ENCODE measurements at regions not wholly inside any gene's neighbourhood (a gene's known extent, or its start where the extent isn't known, plus 50 kb on each side); places are given as distances from the start of the nearest gene placed in this dataset.
"Not testable (repeated sequence)": the region's sequence is repeated elsewhere in the genome, so short reads cannot be mapped to it uniquely, and the experiment has no call there.

GRCh38 chr4:141543176-141543575 is 93.2 kb upstream of the IL15 start:
- DNase-seq, result no peak

- no peak for DNase-seq
Observed at GRCh38 chr4:141543706-141544105, 92.7 kb upstream of the IL15 start.

- DNase-seq, result no peak
Observed at GRCh38 chr4:141548791-141549190, 87.6 kb upstream of the IL15 start.

GRCh38 chr4:141560056-141560455 is 76.3 kb upstream of the IL15 start:
- DNase-seq, result no peak

- no peak for DNase-seq
Observed at GRCh38 chr4:141562649-141563048, 73.7 kb upstream of the IL15 start.

- DNase-seq, result no peak
Observed at GRCh38 chr4:141563723-141564122, 72.7 kb upstream of the IL15 start.

GRCh38 chr4:141564961-141565360 is 71.4 kb upstream of the IL15 start:
- not testable (repeated sequence) for DNase-seq

- DNase-seq, result no peak
Observed at GRCh38 chr4:141565379-141566089, 70.8 kb upstream of the IL15 start.

- no peak for DNase-seq
Observed at GRCh38 chr4:141567326-141567915, 69.0 kb upstream of the IL15 start.

GRCh38 chr4:141569141-141569540 is 67.2 kb upstream of the IL15 start:
- no peak for DNase-seq

- DNase-seq, result no peak
Observed at GRCh38 chr4:141570290-141570689, 66.1 kb upstream of the IL15 start.

GRCh38 chr4:141571362-141571761 is 65.0 kb upstream of the IL15 start:
- no peak for DNase-seq

- DNase-seq, result no peak
Observed at GRCh38 chr4:141571793-141572192, 64.6 kb upstream of the IL15 start.

- no peak for DNase-seq
Observed at GRCh38 chr4:141573678-141574077, 62.7 kb upstream of the IL15 start.

GRCh38 chr4:141575884-141576283 is 60.5 kb upstream of the IL15 start:
- DNase-seq, result no peak

- DNase-seq, result no peak
Observed at GRCh38 chr4:141576585-141577110, 59.7 kb upstream of the IL15 start.

GRCh38 chr4:141578451-141578850 is 57.9 kb upstream of the IL15 start:
- DNase-seq, result no peak

GRCh38 chr4:141580523-141580922 is 55.9 kb upstream of the IL15 start:
- DNase-seq, result no peak

Measured in stimulated activated CD4-positive, alpha-beta T cell treated with anti-CD3 and anti-CD28 coated beads, Interleukin-4, amount 100 ng/mL, for 1 hour (primary cell).